IPS DF 4.7 (cell line): ENCODE measurements at regions not wholly inside any gene's neighbourhood (a gene's known extent, or its start where the extent isn't known, plus 50 kb on each side); places are given as distances from the start of the nearest gene placed in this dataset.
"Not testable (repeated sequence)": the region's sequence is repeated elsewhere in the genome, so short reads cannot be mapped to it uniquely, and the experiment has no call there.

Experiments
- DNase-seq: peaks from one replicate; pipeline ENCODE4 v3.0.0-alpha.2; 2013; ENCODE audit warnings: low spot score; ENCODE audit errors: extremely low read depth

GRCh38 chr2:80947601-80948130, 643.1 kb upstream of the LRRTM1 start:
- DNase-seq: no peak

DNA sequence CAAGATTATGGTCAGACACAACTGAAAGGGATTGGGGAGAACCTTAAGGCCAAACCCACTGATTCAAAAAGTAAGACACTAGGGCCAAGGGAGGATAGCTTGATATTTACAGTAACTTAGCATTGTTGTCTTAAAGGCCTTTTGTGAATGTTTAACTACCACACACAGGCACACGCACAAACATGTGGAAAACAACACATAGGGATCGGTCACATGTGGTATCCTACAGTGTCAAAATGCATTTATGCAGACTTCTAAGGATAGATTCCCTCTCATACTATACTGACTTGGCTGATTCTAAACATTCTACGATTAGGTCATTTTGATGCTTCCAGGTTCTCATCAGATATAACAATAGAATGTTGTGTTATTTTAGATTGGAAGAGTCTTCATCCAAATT, 638.9 kb upstream of the LRRTM1 start:
- no peak for DNase-seq

GRCh38 chr2:80942766-80943165, 638.2 kb upstream of the LRRTM1 start:
- no peak for DNase-seq

- no peak for DNase-seq
These were observed 633.9 kb upstream of the LRRTM1 start for GRCh38 chr2:80938463-80938862.

- not testable (repeated sequence) for DNase-seq
These were observed 627.3 kb upstream of the LRRTM1 start for GRCh38 chr2:80931820-80932219.

DNA sequence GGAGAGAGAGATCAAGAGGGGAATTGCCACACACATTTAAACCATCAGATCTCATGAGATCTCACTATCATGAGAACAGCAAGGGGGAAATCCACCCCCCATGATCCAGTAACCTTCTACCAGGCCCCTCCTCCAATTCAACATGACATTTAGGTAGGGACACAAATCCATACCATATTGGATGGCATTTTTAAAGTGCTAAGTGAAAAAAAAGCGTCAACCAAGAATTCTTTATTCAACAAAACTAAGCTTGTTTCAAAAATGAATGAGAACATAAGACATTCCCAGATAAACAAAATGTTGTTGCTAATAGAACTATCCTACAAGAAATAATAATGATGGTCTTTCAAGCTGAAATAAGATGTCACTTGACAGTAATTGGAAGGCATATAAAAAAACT, 626.2 kb upstream of the LRRTM1 start:
- no peak for DNase-seq

GRCh38 chr2:80926168-80926567, 621.6 kb upstream of the LRRTM1 start:
- DNase-seq: no peak

GRCh38 chr2:80896576-80896975, 592.0 kb upstream of the LRRTM1 start:
- DNase-seq: no peak

- DNase-seq: no peak
These were observed 589.9 kb upstream of the LRRTM1 start for GRCh38 chr2:80894486-80894885.

DNA sequence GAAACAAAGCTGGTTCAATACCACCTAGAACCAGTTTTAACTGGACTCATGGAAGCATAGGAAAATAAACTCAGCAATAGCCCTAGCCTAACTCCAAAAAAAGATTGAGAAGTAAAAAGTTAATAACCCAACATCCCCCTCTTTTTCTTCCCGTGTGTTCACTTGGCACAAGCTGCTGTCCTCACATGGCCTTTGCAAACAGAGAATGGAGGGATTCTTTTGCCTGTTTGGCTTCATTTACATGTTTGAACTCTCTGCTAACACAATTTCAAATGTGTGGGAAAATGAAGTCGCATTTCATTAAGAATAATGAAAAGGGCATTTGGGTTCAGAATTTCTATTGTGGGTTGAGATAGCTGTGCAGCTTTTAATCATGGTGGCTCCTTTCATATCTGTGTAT, 589.2 kb upstream of the LRRTM1 start:
- DNase-seq: no peak

DNA sequence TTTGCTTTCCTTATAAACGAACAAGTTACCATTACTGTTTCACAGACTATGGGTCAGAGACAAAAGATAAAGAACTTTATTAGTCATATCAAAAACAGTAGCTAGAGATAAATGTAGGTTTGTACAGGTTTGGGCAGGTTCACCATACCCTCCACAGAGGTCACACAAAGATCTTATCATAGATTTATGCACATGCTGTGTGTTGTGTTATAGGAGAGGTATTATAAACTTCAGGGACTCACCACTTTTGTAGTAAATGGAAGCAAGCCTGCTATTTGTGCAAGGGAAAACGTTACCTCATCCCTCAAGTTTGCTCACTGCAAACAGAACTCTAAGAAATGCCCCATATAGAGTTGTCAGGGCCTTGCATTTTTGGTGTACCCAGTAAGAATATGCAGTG, 584.5 kb upstream of the LRRTM1 start:
- no peak for DNase-seq

- no peak for DNase-seq
These were observed 583.4 kb upstream of the LRRTM1 start for GRCh38 chr2:80887841-80888378.

DNA sequence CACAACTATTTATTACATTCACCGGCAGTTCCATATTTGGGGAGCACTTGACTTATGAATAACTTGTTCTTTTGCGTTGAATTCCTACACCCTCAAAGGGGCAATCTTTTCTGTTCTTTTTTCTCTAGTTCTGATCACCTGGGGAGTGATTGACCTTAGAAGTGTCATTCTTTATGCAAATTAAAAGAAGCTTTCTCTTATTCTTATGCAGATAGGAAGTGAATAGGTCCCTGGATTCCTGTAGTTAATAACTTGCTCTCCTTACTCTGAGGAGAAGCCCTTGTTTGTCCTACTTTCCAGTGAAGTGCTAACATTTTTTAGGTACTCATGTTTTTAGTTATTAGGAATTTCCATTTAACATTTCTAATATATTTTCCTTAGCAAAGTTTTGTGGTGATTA, 569.8 kb upstream of the LRRTM1 start:
- DNase-seq: no peak

GRCh38 chr2:80869858-80870438, 565.4 kb upstream of the LRRTM1 start:
- no peak for DNase-seq

DNA sequence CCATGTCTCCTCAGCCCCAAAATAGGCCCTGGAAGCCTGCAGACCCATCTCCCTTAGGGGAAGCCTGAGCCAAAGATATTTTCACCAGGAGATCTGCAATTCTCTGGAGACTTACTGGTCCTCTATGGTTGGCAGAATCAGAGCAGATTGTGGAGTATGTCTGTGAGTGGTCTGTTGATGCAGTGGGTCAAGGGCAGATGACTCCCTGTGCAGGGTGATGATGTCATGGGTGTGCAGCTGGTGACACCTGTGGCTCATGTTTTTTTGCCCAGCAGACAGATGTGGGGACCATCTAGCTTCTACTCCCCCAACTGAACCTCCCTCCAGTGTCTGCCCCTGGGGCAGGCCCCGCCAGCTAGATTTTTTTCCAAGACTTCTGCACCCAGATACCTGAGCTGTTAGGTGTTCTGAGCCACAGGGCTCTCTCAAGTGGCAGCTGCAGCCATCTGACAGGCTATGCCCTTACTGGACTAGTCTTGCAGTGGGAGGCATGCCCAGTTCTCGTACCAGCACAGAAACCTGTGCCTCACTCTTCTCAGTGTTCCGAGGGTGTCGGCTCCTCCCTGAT, 558.7 kb upstream of the LRRTM1 start:
- no peak for DNase-seq

DNA sequence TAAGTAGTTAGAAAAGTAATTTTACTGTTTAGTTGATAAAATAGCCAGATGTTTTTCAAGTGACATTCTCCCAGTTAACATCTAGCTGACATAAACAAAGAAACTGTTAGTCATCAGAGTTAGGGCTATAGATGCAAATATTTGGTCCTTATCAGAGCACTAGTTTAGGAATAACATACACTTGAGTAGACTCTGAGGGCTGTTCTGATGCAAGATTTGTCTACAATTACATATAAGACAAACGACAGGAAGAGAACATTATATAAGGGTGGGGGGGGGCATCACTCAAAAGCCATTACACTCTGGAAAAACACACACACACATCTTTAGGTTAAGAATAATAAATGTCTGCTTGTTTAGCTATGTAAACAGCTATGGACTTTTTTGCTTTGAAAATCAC, 554.4 kb upstream of the LRRTM1 start:
- no peak for DNase-seq

GRCh38 chr2:80856227-80856626, 551.7 kb upstream of the LRRTM1 start:
- no peak for DNase-seq

- DNase-seq: no peak
These were observed 550.3 kb upstream of the LRRTM1 start for GRCh38 chr2:80854831-80855230.

DNA sequence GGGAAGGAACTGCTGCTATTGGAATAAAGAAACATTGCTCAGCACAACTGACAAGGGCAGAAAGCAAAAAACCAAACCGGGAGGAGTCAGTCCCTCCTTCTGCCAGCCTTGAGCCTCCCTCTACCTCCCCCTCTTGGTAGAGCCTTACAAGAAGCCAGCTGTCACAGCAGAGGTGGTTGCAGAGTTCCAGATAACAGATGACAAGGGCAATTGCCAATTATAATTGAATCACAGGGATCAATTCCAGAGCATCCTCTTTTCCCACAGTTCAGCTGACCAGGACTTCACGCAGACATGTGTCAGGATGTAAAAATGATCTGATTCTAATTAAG, 548.2 kb upstream of the LRRTM1 start:
- no peak for DNase-seq

DNA sequence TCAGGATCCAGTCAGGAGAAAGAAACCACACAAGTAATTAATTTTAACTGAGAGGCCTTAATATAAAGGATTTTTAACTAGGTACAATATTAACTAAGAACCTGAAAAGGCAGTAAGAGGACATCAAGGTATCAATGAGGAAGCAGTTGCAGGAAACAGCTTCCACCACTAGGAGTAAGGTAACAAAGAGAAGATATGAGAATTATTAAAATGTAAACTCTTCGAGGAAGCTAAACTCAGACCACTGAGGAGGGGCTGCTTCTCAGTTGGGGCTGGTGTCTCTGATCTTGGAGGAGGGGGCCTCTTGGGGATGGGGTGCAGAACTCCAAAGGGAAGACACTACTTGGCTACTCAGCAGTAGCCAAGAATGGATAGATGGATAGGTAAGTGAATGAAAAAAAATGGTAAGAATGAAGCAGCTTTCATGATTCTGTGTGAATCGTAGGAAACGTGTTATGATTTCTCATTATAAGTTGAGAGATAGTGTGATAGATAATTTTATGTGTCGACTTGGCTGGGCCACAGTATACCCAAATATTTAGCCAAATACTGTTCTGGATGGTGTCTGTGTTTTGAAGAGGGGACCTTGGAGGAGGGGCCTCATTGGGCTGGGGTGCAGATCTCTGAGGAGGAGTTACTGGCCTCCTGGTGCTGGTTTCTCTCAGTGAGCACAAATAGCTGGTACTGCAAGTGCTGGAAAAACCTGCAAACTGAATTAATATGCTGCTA, 547.7 kb upstream of the LRRTM1 start:
- DNase-seq: no peak

DNA sequence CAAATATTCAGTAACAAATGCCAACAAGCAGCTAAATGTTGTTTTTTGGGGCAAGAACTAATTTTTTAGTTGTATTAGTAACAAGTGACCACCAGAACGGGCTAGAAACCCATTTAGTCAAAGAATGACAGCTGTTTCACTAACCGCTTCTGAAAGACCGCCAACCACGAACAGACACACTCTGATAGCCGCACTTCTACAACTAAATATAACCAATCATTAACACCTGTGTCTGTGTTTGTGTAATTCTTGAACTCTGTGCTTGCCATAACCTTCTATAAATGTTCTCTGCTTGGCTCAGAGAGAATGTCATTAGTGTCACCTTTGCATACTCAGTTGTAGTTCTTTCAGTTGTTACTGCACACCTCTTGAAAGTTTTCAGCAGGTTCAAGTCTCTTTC, 526.3 kb upstream of the LRRTM1 start:
- DNase-seq: no peak

DNA sequence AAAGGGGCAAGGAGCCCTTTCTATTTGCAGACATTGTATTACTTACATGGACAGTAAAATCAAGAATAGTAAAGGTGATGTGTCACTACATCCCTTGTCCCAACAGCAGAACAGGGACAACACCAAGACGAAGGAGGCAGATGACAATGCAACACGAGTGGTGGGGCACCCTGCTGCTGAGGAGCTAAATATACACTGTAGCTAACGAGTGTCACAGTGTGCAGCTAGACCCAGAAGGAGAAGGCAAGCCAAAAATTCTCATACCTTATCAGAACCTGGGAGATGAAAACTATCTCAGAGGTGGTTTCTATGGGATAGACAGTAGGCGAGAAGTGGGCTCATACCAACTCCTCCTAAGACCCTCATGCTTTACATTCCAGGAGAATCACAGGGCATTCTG, 518.4 kb upstream of the LRRTM1 start:
- no peak for DNase-seq

DNA sequence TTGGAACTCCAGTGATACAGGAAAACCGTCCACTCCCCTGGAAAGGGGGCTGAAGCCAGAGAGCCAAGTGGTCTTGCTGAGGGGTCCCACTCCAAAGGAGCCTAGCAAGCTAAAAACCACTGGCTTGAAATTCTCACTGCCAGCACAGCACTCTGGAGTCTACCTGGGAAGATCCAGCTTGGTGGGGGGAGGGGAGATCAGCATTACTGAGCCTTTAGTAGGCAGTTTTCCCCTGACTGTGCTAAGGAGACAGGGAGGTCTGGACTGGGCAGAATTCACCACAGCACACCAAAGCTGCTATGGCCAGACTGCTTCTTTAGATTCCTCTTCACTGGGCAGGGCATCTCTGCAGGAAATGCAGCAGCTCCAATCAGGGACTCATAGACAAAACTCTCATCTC, 510.7 kb upstream of the LRRTM1 start:
- DNase-seq: no peak
